ENCODE measurements at regions not wholly inside any gene's neighbourhood (a gene's known extent, or its start where the extent isn't known, plus 50 kb on each side); places are given as distances from the start of the nearest gene placed in this dataset.
"Not testable (repeated sequence)": the region's sequence is repeated elsewhere in the genome, so short reads cannot be mapped to it uniquely, and the experiment has no call there.

GRCh38 chr4:125003840-125004239 is 291.3 kb upstream of the ANKRD50 start:
- DNase-seq (ENCODE audit: low read depth in 4 of 4, low spot score in 3 of 4) = no peak

GRCh38 chr4:124997991-124998390 is 285.5 kb upstream of the ANKRD50 start:
- DNase-seq (ENCODE audit: low read depth in 4 of 4, low spot score in 3 of 4) = no peak

GRCh38 chr4:124997124-124997523 is 284.6 kb upstream of the ANKRD50 start:
- DNase-seq (ENCODE audit: low read depth in 4 of 4, low spot score in 3 of 4) = no peak

- no peak for DNase-seq (ENCODE audit: low read depth in 4 of 4, low spot score in 3 of 4)
Observed at GRCh38 chr4:124993838-124994237, 281.3 kb upstream of the ANKRD50 start.

GRCh38 chr4:124990398-124990797 is 277.9 kb upstream of the ANKRD50 start:
- DNase-seq (ENCODE audit: low read depth in 4 of 4, low spot score in 3 of 4) = no peak

- DNase-seq (ENCODE audit: low read depth in 4 of 4, low spot score in 3 of 4) = no peak
Observed at GRCh38 chr4:124980276-124980752, 267.8 kb upstream of the ANKRD50 start.

- not testable (repeated sequence) for DNase-seq (ENCODE audit: low read depth in 4 of 4, low spot score in 3 of 4)
Observed at GRCh38 chr4:124978536-124978935, 266.0 kb upstream of the ANKRD50 start.

GRCh38 chr4:124977045-124977444 is 264.5 kb upstream of the ANKRD50 start:
- no peak for DNase-seq (ENCODE audit: low read depth in 4 of 4, low spot score in 3 of 4)

GRCh38 chr4:124974152-124974551 is 261.6 kb upstream of the ANKRD50 start:
- no peak for DNase-seq (ENCODE audit: low read depth in 4 of 4, low spot score in 3 of 4)

- DNase-seq (ENCODE audit: low read depth in 4 of 4, low spot score in 3 of 4) = no peak
Observed at GRCh38 chr4:124973716-124974115, 261.2 kb upstream of the ANKRD50 start.

- DNase-seq (ENCODE audit: low read depth in 4 of 4, low spot score in 3 of 4) = no peak
Observed at GRCh38 chr4:124970011-124970410, 257.5 kb upstream of the ANKRD50 start.

GRCh38 chr4:124965497-124965891 is 253.0 kb upstream of the ANKRD50 start:
- DNase-seq (ENCODE audit: low read depth in 4 of 4, low spot score in 3 of 4) = no peak

GRCh38 chr4:124964852-124965496 is 252.4 kb upstream of the ANKRD50 start:
- no peak for DNase-seq (ENCODE audit: low read depth in 4 of 4, low spot score in 3 of 4)

GRCh38 chr4:124964251-124964650 is 251.7 kb upstream of the ANKRD50 start:
- no peak for DNase-seq (ENCODE audit: low read depth in 4 of 4, low spot score in 3 of 4)

- DNase-seq (ENCODE audit: low read depth in 4 of 4, low spot score in 3 of 4) = no peak
Observed at GRCh38 chr4:124961138-124961750, 248.7 kb upstream of the ANKRD50 start.

- no peak for DNase-seq (ENCODE audit: low read depth in 4 of 4, low spot score in 3 of 4)
Observed at GRCh38 chr4:124958847-124959246, 246.3 kb upstream of the ANKRD50 start.

GRCh38 chr4:124955476-124955875 is 242.9 kb upstream of the ANKRD50 start:
- DNase-seq (ENCODE audit: low read depth in 4 of 4, low spot score in 3 of 4) = no peak

GRCh38 chr4:124954046-124954445 is 241.5 kb upstream of the ANKRD50 start:
- no peak for DNase-seq (ENCODE audit: low read depth in 4 of 4, low spot score in 3 of 4)

- DNase-seq (ENCODE audit: low read depth in 4 of 4, low spot score in 3 of 4) = no peak
Observed at GRCh38 chr4:124953486-124953885, 241.0 kb upstream of the ANKRD50 start.

GRCh38 chr4:124953061-124953460 is 240.5 kb upstream of the ANKRD50 start:
- no peak for DNase-seq (ENCODE audit: low read depth in 4 of 4, low spot score in 3 of 4)

- DNase-seq (ENCODE audit: low read depth in 4 of 4, low spot score in 3 of 4) = no peak
Observed at GRCh38 chr4:124952601-124953000, 240.1 kb upstream of the ANKRD50 start.

GRCh38 chr4:124948976-124949597 is 236.6 kb upstream of the ANKRD50 start:
- no peak for DNase-seq (ENCODE audit: low read depth in 4 of 4, low spot score in 3 of 4)

Data from left renal pelvis (tissue), 4 donors.